Glutamatergic neuron (in vitro differentiated cells): ENCODE measurements at regions not wholly inside any gene's neighbourhood (a gene's known extent, or its start where the extent isn't known, plus 50 kb on each side); places are given as distances from the start of the nearest gene placed in this dataset.
"Not testable (repeated sequence)": the region's sequence is repeated elsewhere in the genome, so short reads cannot be mapped to it uniquely, and the experiment has no call there.

Experiments used
- DNase-seq: peaks from one replicate; pipeline ENCODE4 v3.0.0; 2022
- H3K27ac Mint-ChIP-seq: one replicate; pipeline ENCODE4 v1.8.0; 2020; ENCODE audit warnings: mild to moderate bottlenecking, mixed read lengths, inconsistent platforms; ENCODE audit not compliant: unreplicated experiment
- H3K27me3 Mint-ChIP-seq: one replicate; pipeline ENCODE4 v1.8.0; 2020; ENCODE audit warnings: mild to moderate bottlenecking, moderate library complexity, mixed read lengths, inconsistent platforms; ENCODE audit not compliant: unreplicated experiment
- H3K36me3 Mint-ChIP-seq: one replicate; pipeline ENCODE4 v1.8.0; 2020; ENCODE audit warnings: mild to moderate bottlenecking, mixed read lengths, inconsistent platforms; ENCODE audit not compliant: unreplicated experiment
- H3K4me1 Mint-ChIP-seq: one replicate; pipeline ENCODE4 v1.8.0; 2020; ENCODE audit warnings: mild to moderate bottlenecking, low read depth, mixed read lengths, inconsistent platforms; ENCODE audit not compliant: unreplicated experiment
- H3K4me3 Mint-ChIP-seq: one replicate; pipeline ENCODE4 v1.8.0; 2020; ENCODE audit warnings: mild to moderate bottlenecking, mixed read lengths, inconsistent platforms; ENCODE audit not compliant: unreplicated experiment
- H3K9me3 Mint-ChIP-seq: one replicate; pipeline ENCODE4 v1.8.0; 2020; ENCODE audit warnings: mild to moderate bottlenecking, moderate library complexity, mixed read lengths, inconsistent platforms; ENCODE audit not compliant: unreplicated experiment
- TF ChIP-seq, protein P1 (sequence below): fragments of 200-600 bp; sonication (generic); IDR thresholded peaks from one replicate; pipeline ENCODE4 v1.5.0; 2021; ENCODE audit not compliant: partially characterized antibody, unreplicated experiment

DNA sequence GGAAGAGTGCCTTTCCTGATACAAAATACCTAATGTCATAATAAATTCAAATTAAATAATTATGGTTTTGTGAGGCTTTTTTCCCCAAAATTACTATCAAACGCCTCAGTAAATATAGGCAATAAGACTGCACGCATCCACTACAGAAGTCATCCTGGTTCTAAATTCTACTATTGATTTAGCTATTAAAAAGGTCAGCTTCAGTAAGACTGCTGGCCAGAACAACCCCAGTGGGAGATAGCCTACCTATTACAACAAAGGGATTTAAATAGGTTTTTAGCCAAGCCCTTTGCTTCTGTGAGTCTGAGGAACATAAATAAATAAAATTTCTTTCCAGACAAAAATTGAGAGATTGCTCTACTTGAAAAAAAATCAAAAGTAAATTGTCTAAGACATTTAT lies 132.1 kb downstream of the PLPPR4 start:
- TF ChIP-seq, protein P1, sequence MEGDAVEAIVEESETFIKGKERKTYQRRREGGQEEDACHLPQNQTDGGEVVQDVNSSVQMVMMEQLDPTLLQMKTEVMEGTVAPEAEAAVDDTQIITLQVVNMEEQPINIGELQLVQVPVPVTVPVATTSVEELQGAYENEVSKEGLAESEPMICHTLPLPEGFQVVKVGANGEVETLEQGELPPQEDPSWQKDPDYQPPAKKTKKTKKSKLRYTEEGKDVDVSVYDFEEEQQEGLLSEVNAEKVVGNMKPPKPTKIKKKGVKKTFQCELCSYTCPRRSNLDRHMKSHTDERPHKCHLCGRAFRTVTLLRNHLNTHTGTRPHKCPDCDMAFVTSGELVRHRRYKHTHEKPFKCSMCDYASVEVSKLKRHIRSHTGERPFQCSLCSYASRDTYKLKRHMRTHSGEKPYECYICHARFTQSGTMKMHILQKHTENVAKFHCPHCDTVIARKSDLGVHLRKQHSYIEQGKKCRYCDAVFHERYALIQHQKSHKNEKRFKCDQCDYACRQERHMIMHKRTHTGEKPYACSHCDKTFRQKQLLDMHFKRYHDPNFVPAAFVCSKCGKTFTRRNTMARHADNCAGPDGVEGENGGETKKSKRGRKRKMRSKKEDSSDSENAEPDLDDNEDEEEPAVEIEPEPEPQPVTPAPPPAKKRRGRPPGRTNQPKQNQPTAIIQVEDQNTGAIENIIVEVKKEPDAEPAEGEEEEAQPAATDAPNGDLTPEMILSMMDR = no peak
- DNase-seq = no peak
- Mint-ChIP-seq H3K36me3 (no peaks in the 10 kb centered on the region), H3K4me3 (no peak overlapping the region), H3K27ac (no peak overlapping the region), H3K27me3 (no peaks in the 10 kb centered on the region), H3K4me1 (peaks cover 2% of the 10 kb centered on the region), H3K9me3 (peaks cover 2% of the 10 kb centered on the region)

DNA sequence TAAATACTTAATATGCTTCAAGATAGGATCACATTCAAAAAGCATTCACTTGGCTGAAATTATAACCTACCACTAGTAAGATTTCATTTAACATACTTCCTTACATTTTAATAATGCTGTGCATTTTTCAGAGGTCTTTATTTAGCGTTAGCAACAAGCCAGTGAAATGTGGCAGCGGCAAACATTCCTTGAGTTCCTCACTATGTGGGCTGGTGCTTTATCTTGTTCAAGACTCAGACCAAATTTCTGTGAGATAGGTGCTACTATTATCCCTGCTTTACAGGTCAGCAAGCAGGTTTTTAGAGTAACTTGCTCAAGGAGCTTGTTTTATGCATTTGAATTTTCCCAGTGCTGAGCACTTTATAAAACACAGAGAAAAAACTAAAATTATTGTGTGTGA lies 132.7 kb downstream of the PLPPR4 start:
- TF ChIP-seq, protein P1 = no peak
- Mint-ChIP-seq H3K27ac (no peak overlapping the region), H3K36me3 (no peaks in the 10 kb centered on the region), H3K27me3 (no peaks in the 10 kb centered on the region), H3K9me3 (peaks cover 2% of the 10 kb centered on the region), H3K4me3 (no peak overlapping the region), H3K4me1 (peaks cover 2% of the 10 kb centered on the region)
- no peak for DNase-seq

DNA sequence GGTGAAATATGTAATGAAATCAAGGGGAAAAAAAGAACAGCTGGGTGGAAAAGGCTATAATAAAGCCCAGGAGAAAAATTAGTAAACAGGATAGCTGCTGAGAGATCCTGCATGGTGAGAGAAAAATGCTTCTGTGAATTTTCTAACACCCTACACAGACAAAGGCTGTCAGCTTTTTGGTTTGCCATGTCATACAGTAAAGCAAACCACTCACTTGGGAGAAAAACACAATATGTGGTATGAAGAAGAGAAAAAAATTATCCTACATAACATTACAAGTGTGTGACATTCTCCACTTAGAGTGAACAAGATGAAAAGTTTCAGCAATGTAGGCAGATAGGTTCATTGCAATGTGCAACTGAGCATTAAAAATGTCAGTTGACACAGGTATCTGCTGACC lies 133.6 kb downstream of the PLPPR4 start:
- Mint-ChIP-seq H3K27ac (no peak overlapping the region), H3K4me1 (peaks cover 2% of the 10 kb centered on the region), H3K36me3 (no peaks in the 10 kb centered on the region), H3K9me3 (peaks cover 2% of the 10 kb centered on the region), H3K4me3 (no peak overlapping the region), H3K27me3 (no peaks in the 10 kb centered on the region)
- TF ChIP-seq, protein P1 = no peak
- DNase-seq = no peak

DNA sequence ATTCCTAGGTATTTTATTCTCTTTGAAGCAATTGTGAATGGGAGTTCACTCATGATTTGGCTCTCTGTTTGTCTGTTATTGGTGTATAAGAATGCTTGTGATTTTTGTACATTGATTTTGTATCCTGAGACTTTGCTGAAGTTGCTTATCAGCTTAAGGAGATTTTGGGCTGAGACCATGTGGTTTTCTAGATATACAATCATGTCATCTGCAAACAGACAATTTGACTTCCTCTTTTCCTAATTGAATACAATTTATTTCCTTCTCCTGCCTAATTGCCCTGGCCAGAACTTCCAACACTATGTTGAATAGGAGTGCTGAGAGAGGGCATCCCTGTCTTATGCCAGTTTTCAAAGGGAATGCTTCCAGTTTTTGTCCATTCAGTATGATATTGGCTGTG lies 137.3 kb downstream of the PLPPR4 start:
- H3K4me3 Mint-ChIP-seq, H3K27me3 Mint-ChIP-seq, H3K27ac Mint-ChIP-seq, DNase-seq, H3K4me1 Mint-ChIP-seq, H3K36me3 Mint-ChIP-seq, H3K9me3 Mint-ChIP-seq: not testable (repeated sequence)

DNA sequence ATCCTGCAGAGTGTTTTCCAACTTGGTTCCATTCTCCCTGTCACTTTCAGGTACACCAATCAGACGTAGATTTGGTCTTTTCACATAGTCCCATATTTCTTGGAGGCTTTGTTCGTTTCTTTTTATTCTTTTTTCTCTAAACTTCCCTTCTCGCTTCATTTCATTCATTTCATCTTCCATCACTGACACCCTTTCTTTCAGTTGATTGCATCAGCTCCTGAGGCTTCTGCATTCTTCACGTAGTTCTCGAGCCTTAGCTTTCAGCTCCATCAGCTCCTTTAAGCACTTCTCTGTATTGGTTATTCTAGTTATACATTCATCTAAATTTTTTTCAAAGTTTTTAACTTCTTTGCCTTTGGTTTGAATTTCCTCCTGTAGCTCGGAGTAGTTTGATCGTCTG lies 140.1 kb downstream of the PLPPR4 start:
- H3K27me3 Mint-ChIP-seq, H3K4me1 Mint-ChIP-seq, H3K27ac Mint-ChIP-seq, DNase-seq, H3K36me3 Mint-ChIP-seq, H3K4me3 Mint-ChIP-seq, H3K9me3 Mint-ChIP-seq: not testable (repeated sequence)

DNA sequence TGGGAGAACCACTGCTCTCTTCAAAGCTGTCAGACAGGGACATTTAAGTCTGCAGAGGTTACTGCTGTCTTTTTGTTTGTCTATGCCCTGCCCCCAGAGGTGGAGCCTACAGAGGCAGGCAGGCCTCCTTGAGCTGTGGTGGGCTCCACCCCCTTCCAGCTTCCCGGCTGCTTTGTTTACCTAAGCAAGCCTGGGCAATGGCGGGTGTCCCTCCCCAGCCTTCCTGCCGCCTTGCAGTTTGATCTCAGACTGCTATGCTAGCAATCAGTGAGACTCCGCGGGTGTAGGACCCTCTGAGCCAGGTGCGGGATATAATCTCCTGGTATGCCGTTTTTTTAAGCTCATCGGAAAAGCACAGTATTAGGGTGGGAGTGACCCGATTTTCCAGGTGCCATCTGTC lies 141.0 kb downstream of the PLPPR4 start:
- not testable (repeated sequence) for H3K27me3 Mint-ChIP-seq, H3K9me3 Mint-ChIP-seq, H3K27ac Mint-ChIP-seq, H3K36me3 Mint-ChIP-seq, DNase-seq, H3K4me1 Mint-ChIP-seq, H3K4me3 Mint-ChIP-seq

DNA sequence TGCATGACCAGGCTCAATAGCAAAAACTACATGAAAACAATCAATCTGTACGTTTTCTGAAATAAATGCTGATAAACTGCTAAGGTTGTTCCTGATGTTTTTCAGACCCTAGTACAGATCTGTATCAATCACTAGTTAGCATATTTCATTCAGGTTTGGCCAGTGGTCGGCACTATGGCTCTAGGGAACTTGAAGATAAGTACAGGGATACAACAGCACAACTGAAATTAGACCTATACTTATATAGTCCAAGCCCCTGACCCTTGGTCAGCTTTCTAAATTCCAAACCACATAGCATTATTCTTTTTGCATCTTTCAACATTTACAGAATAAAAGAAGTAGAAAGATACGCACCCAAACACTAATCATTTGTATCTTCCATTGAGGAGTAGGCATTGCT lies 142.7 kb downstream of the PLPPR4 start:
- H3K36me3 Mint-ChIP-seq = no peaks in the 10 kb centered on the region

More for the DNA sequence above, 142.7 kb downstream of the PLPPR4 start:
- no peak for DNase-seq
- H3K9me3 Mint-ChIP-seq = no peaks in the 10 kb centered on the region
- no peak overlapping the region for H3K4me3 Mint-ChIP-seq
- no peak overlapping the region for H3K27ac Mint-ChIP-seq
- H3K4me1 Mint-ChIP-seq = no peaks in the 10 kb centered on the region
- H3K27me3 Mint-ChIP-seq = no peaks in the 10 kb centered on the region
- TF ChIP-seq, protein P1 = no peak
